ENCODE measurements at regions not wholly inside any gene's neighbourhood (a gene's known extent, or its start where the extent isn't known, plus 50 kb on each side); places are given as distances from the start of the nearest gene placed in this dataset.

GRCh38 chr11:116224889-116225200 lies 547.9 kb downstream of the BUD13 start:
- in situ Hi-C loops (cut with HindIII; ENCODE audit: low pct_unique_long_range_greater_than_20kb, low sequenced_read_pairs) = no loop called here
- DNase-seq (ENCODE audit: low read depth) = no peak

GRCh38 chr11:116224154-116224888 lies 548.5 kb downstream of the BUD13 start:
- peak; percentile 12 for DNase-seq (ENCODE audit: low read depth)
- in situ Hi-C loops (cut with HindIII; ENCODE audit: low pct_unique_long_range_greater_than_20kb, low sequenced_read_pairs) = no loop called here

- no peak for DNase-seq (ENCODE audit: low read depth)
- in situ Hi-C loops (cut with HindIII; ENCODE audit: low pct_unique_long_range_greater_than_20kb, low sequenced_read_pairs) = no loop called here
These were observed 551.4 kb downstream of the BUD13 start for GRCh38 chr11:116221351-116221750.

DNA sequence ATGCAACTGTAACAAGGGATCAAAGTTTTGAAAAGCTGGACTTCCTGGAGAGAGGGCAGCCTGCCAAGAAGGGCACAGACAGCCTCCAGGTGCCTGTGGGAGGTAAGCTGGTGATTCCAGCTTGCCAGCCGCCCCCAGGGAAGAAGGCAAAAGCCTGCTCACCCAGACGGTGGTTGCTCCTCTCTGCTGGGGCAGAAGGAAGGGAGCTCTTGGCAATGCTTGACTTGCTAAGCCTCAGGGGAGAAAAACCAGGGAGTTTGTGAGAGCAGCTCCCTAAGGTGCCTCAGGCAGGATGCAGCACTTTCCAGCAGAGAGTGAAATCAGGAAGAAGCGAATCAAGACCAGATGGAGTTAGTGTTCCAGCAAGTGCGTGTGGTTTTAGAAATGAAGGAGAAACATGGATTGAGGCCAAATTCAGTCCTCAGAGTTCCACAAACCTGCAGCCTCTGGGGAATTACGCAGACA lies 553.6 kb downstream of the BUD13 start:
- in situ Hi-C loops (cut with HindIII; ENCODE audit: low pct_unique_long_range_greater_than_20kb, low sequenced_read_pairs) = no loop called here
- no peak for DNase-seq (ENCODE audit: low read depth)

DNA sequence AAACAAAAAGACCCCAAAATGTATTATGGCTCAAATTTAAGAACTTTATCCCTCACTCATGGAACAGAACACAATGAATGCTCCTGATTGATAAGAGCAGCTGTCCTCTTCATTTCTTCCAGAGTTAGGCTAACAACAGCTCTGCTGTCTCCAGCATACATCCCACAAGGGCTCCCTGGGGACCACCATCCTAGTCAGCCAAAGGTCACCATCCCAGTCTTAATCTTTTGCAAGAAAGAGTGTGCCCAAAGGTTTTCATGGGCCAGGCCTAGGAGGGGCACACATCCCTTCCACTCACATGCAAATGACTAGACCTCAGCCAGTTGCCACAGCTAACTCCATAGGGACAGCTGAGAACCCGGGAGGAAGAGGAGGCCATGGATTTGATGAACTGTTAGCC lies 555.3 kb downstream of the BUD13 start:
- DNase-seq (ENCODE audit: low read depth) = no peak
- in situ Hi-C loops (cut with HindIII; ENCODE audit: low pct_unique_long_range_greater_than_20kb, low sequenced_read_pairs) = no loop called here

- DNase-seq (ENCODE audit: low read depth) = peak; percentile 12
- in situ Hi-C loops (cut with HindIII; ENCODE audit: low pct_unique_long_range_greater_than_20kb, low sequenced_read_pairs) = no loop called here
These were observed 555.8 kb downstream of the BUD13 start for GRCh38 chr11:116217006-116217405.

DNA sequence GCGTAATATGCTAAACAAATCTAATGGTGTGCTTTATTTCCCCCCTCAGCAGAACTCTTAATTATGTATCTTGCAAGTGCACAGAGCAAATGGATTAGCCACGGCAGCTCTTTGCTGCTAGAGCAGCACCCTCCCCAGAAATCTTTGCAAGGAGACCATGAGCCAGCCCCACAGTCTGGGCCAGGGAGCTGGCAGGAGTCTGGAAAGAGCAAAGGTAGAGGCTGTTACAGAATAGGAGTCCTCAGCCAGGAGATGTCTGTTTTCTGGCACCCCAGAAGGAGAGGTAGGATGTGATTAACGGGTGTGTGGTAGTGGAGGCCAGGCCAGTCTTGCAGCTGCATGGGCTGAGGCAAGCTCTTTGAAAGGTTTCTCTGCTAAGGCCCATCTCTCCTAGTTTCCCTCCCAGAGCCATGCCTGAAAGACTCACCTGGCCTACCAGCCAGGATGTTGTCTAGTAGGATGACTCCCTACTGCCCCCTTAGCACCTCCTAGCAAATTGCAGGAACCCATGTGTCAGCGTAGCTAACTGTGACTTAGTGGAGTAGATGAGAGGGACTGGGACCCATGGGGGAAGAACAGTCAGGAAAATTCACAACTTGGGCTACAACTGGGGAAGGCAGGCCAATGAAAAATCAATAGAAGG lies 557.2 kb downstream of the BUD13 start:
- DNase-seq (ENCODE audit: low read depth) = no peak
- in situ Hi-C loops (cut with HindIII; ENCODE audit: low pct_unique_long_range_greater_than_20kb, low sequenced_read_pairs) = no loop called here

DNA sequence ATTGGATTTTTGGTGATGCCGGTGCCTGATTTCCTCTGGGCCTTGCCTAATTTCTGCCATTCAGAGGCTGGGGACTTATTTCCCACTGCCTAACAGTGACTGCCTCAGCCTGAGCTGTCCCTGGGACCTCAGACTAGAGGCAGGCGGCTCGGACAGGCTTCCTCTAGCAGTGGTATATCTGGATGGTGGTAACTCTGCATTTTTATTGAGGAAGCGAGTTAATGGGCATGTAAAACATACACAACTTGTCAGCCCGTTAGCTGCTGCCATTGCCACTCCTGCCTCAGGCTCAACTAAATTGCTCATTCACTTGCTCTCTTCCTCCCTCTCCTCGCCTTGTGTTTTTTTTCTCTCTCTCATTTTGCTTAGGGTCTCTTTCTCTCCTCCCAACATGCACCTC lies 561.6 kb downstream of the BUD13 start:
- DNase-seq (ENCODE audit: low read depth) = no peak
- in situ Hi-C loops (cut with HindIII; ENCODE audit: low pct_unique_long_range_greater_than_20kb, low sequenced_read_pairs) = no loop called here

DNA sequence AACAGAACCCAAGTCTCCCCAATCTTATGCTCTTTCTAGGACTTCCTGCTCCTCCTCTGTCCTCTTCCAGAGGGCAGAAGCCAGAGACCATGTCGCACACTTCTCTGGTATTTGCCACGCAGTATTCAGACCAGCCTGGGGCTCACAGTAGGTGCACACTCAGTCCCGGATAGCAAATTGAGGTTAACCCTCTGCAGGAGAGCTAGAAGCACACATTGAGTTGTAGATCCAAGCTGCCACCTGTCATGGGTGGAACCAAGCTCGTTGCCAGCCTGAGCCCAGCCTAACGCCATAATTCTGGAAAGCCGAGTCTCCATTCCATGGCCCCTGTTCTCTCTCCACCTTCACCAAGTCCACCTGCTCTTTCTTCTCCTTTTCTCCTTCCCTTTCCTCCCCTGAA lies 562.1 kb downstream of the BUD13 start:
- in situ Hi-C loops (cut with HindIII; ENCODE audit: low pct_unique_long_range_greater_than_20kb, low sequenced_read_pairs) = no loop called here
- no peak for DNase-seq (ENCODE audit: low read depth)

- in situ Hi-C loops (cut with HindIII; ENCODE audit: low pct_unique_long_range_greater_than_20kb, low sequenced_read_pairs) = no loop called here
- DNase-seq (ENCODE audit: low read depth) = no peak
These were observed 563.5 kb downstream of the BUD13 start for GRCh38 chr11:116209255-116209654.

- no peak for DNase-seq (ENCODE audit: low read depth)
- in situ Hi-C loops (cut with HindIII; ENCODE audit: low pct_unique_long_range_greater_than_20kb, low sequenced_read_pairs) = no loop called here
These were observed 565.2 kb downstream of the BUD13 start for GRCh38 chr11:116207421-116208141.

DNA sequence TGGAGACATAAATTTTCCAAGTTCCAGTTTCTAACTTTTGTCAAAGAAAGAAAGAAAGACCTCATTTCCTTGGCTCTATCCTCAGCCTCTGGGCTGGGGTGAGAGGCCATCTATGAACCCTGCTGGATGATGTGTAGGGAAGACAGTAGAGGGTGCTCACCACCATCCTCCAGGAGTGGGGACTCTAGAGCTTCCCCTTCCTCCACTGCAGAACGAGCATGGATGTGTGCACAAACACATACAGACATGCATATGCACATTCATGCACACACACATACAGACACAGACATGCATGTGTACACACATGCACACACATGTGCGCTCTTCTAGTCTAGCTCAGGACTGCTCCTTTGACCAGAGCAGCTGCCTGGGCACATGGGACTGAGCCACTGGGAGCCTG lies 565.8 kb downstream of the BUD13 start:
- DNase-seq (ENCODE audit: low read depth) = no peak
- in situ Hi-C loops (cut with HindIII; ENCODE audit: low pct_unique_long_range_greater_than_20kb, low sequenced_read_pairs) = no loop called here

GRCh38 chr11:116202922-116203321 lies 569.9 kb downstream of the BUD13 start:
- no peak for DNase-seq (ENCODE audit: low read depth)
- in situ Hi-C loops (cut with HindIII; ENCODE audit: low pct_unique_long_range_greater_than_20kb, low sequenced_read_pairs) = no loop called here

GRCh38 chr11:116200564-116200963 lies 572.2 kb downstream of the BUD13 start:
- in situ Hi-C loops (cut with HindIII; ENCODE audit: low pct_unique_long_range_greater_than_20kb, low sequenced_read_pairs) = no loop called here
- no peak for DNase-seq (ENCODE audit: low read depth)

GRCh38 chr11:116199182-116199581 lies 573.6 kb downstream of the BUD13 start:
- in situ Hi-C loops (cut with HindIII; ENCODE audit: low pct_unique_long_range_greater_than_20kb, low sequenced_read_pairs) = no loop called here
- no peak for DNase-seq (ENCODE audit: low read depth)

- in situ Hi-C loops (cut with HindIII; ENCODE audit: low pct_unique_long_range_greater_than_20kb, low sequenced_read_pairs) = no loop called here
- no peak for DNase-seq (ENCODE audit: low read depth)
These were observed 578.5 kb downstream of the BUD13 start for GRCh38 chr11:116194156-116194904.

GRCh38 chr11:116193321-116194131 lies 579.3 kb downstream of the BUD13 start:
- DNase-seq (ENCODE audit: low read depth) = peak; percentile 46
- in situ Hi-C loops (cut with HindIII; ENCODE audit: low pct_unique_long_range_greater_than_20kb, low sequenced_read_pairs) = no loop called here

Data from Caki2 (cell line).